ENCODE measurements at regions not wholly inside any gene's neighbourhood (a gene's known extent, or its start where the extent isn't known, plus 50 kb on each side); places are given as distances from the start of the nearest gene placed in this dataset.

DNA sequence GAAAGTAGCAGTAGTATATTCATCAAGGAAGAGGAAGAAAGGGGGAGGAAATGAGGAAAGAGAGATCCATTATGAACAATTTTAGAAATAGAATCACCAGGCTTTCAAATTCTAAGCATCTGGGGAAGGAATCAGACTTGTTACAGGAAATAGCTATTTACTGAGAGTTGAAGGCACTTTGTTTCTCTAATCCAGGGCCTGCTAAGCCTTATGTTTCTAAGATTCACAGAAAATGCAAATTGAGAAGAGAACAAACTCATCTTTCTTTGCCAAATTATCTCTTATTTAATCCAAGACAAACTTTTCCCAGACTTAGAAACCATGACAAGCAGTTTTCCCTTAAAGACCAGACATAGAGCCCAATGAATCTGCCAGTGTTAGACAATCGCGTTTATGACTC, 528.0 kb upstream of the NMUR2 start:
- H4K20me1 ChIP-seq (ENCODE audit: insufficient read depth, low read length): no peaks in the 10 kb centered on the region
- H3K9me3 ChIP-seq (ENCODE audit: insufficient read depth, low read depth, low read length): no peaks in the 10 kb centered on the region
- Mint-ChIP-seq H3K9me3 (ENCODE audit: unreplicated experiment) (peaks cover 3% of the 10 kb centered on the region), H3K27ac (ENCODE audit: unreplicated experiment) (no peak overlapping the region), H3K4me1 (ENCODE audit: low read depth, unreplicated experiment) (no peaks in the 10 kb centered on the region), H3K4me3 (ENCODE audit: unreplicated experiment) (no peak overlapping the region), H3K27me3 (ENCODE audit: low read depth, unreplicated experiment) (peaks cover 7% of the 10 kb centered on the region), H3K36me3 (ENCODE audit: low read depth, unreplicated experiment) (no peaks in the 10 kb centered on the region)
- no peak for DNase-seq (ENCODE audit: low read depth)
- no peaks in the 10 kb centered on the region for H3K27me3 ChIP-seq (ENCODE audit: insufficient read depth, low read length)
- no peaks in the 10 kb centered on the region for H3K36me3 ChIP-seq (ENCODE audit: insufficient read depth, low read length)
- TF ChIP-seq, protein P1, sequence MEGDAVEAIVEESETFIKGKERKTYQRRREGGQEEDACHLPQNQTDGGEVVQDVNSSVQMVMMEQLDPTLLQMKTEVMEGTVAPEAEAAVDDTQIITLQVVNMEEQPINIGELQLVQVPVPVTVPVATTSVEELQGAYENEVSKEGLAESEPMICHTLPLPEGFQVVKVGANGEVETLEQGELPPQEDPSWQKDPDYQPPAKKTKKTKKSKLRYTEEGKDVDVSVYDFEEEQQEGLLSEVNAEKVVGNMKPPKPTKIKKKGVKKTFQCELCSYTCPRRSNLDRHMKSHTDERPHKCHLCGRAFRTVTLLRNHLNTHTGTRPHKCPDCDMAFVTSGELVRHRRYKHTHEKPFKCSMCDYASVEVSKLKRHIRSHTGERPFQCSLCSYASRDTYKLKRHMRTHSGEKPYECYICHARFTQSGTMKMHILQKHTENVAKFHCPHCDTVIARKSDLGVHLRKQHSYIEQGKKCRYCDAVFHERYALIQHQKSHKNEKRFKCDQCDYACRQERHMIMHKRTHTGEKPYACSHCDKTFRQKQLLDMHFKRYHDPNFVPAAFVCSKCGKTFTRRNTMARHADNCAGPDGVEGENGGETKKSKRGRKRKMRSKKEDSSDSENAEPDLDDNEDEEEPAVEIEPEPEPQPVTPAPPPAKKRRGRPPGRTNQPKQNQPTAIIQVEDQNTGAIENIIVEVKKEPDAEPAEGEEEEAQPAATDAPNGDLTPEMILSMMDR (IDR thresholded peaks at IDR 0.05; ENCODE audit: insufficient read depth, low read depth, low read length): no peak
- TF ChIP-seq EZH2 (IDR thresholded peaks at IDR 0.05; ENCODE audit: insufficient read depth, low read length): no peak
- no peak overlapping the region for H3K4me2 ChIP-seq (ENCODE audit: low read length)
- H3K79me2 ChIP-seq (ENCODE audit: insufficient read depth, low read length): no peaks in the 10 kb centered on the region
- no peaks in the 10 kb centered on the region for H3K4me1 ChIP-seq (ENCODE audit: insufficient read depth, low read length)
- no peak for FAIRE-seq
- H3K4me3 ChIP-seq (ENCODE audit: insufficient read depth, low read depth, low read length): no peak overlapping the region
- H3K27ac ChIP-seq (ENCODE audit: low read depth, low read length): no peak overlapping the region
- no peak overlapping the region for H3K9ac ChIP-seq (ENCODE audit: low read length)
- H2AFZ ChIP-seq (ENCODE audit: low read depth, low read length): no peak overlapping the region

DNA sequence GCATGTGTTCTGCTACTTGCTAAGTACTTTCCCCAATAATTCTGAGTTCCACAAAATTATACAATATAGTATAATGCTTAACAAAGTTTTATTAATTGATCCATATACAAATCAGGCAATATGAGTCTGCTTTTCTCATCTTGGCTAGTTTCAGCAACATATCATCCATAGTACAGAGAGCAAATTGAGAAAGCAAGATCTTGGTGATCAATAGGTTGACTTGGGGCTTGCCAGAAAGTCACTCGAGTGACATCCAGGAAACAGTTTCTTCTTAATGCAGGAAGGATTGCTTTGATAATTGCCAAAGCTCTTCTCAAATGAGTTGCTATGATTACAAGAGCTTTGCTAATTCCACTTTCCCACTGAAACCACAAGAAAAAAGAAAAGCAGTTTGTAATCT, 533.6 kb upstream of the NMUR2 start:
- H3K9me3 Mint-ChIP-seq (ENCODE audit: unreplicated experiment): peaks cover 9% of the 10 kb centered on the region
- no peaks in the 10 kb centered on the region for H3K79me2 ChIP-seq (ENCODE audit: insufficient read depth, low read length)
- H2AFZ ChIP-seq (ENCODE audit: low read depth, low read length): no peak overlapping the region
- no peaks in the 10 kb centered on the region for H3K36me3 ChIP-seq (ENCODE audit: insufficient read depth, low read length)
- H3K9me3 ChIP-seq (ENCODE audit: insufficient read depth, low read depth, low read length): peaks cover 7% of the 10 kb centered on the region
- no peak for DNase-seq (ENCODE audit: low read depth)
- FAIRE-seq: no peak
- no peaks in the 10 kb centered on the region for H4K20me1 ChIP-seq (ENCODE audit: insufficient read depth, low read length)
- H3K4me1 Mint-ChIP-seq (ENCODE audit: low read depth, unreplicated experiment): no peaks in the 10 kb centered on the region
- H3K36me3 Mint-ChIP-seq (ENCODE audit: low read depth, unreplicated experiment): no peaks in the 10 kb centered on the region
- no peaks in the 10 kb centered on the region for H3K27me3 Mint-ChIP-seq (ENCODE audit: low read depth, unreplicated experiment)
- H3K4me3 ChIP-seq (ENCODE audit: insufficient read depth, low read depth, low read length): no peak overlapping the region
- H3K4me1 ChIP-seq (ENCODE audit: insufficient read depth, low read length): no peaks in the 10 kb centered on the region
- no peak overlapping the region for H3K27ac Mint-ChIP-seq (ENCODE audit: unreplicated experiment)
- H3K27me3 ChIP-seq (ENCODE audit: insufficient read depth, low read length): no peaks in the 10 kb centered on the region
- no peak overlapping the region for H3K9ac ChIP-seq (ENCODE audit: low read length)
- H3K4me3 Mint-ChIP-seq (ENCODE audit: unreplicated experiment): no peak overlapping the region
- no peak overlapping the region for H3K27ac ChIP-seq (ENCODE audit: low read depth, low read length)
- H3K4me2 ChIP-seq (ENCODE audit: low read length): no peak overlapping the region
- TF ChIP-seq, protein P1 (IDR thresholded peaks at IDR 0.05; ENCODE audit: insufficient read depth, low read depth, low read length): no peak
- no peak for TF ChIP-seq EZH2 (IDR thresholded peaks at IDR 0.05; ENCODE audit: insufficient read depth, low read length)

DNA sequence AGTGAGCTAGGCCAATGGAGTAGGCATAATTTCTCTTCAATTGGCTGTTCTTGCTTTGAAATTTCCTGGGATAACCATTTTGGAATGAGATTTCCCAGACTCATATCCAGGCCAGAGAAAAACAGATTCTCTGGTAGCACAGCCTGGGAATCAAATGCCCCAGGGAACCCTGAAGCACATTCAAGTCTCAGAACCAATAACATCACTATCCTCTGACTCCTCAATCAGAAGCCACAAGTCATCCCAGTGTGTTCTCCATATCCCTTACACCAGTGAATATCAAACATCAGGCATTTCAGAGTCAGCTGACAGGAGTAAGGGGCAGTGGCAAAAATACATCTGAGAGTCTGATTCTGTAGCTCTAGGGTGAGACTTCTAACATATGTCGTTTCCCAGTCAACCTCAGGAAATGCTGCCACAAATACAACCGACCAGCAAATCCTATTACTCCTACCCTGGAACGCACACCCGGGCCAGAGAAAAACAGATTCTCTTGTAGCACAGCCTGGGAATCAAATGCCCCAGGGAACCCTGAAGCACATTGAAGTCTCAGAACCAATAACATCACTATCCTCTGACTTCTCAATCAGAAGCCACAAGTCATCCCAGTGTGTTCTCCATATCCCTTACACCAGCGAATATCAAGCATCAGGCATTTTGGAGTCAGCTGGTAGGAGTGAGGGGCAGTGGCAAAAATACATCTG, 537.7 kb upstream of the NMUR2 start:
- Mint-ChIP-seq H3K27me3 (ENCODE audit: low read depth, unreplicated experiment) (no peaks in the 10 kb centered on the region), H3K4me3 (ENCODE audit: unreplicated experiment) (no peak overlapping the region), H3K27ac (ENCODE audit: unreplicated experiment) (no peak overlapping the region), H3K9me3 (ENCODE audit: unreplicated experiment) (peaks cover 9% of the 10 kb centered on the region), H3K36me3 (ENCODE audit: low read depth, unreplicated experiment) (no peaks in the 10 kb centered on the region), H3K4me1 (ENCODE audit: low read depth, unreplicated experiment) (no peaks in the 10 kb centered on the region)
- no peaks in the 10 kb centered on the region for H3K27me3 ChIP-seq (ENCODE audit: insufficient read depth, low read length)
- no peak overlapping the region for H3K4me3 ChIP-seq (ENCODE audit: insufficient read depth, low read depth, low read length)
- H3K36me3 ChIP-seq (ENCODE audit: insufficient read depth, low read length): no peaks in the 10 kb centered on the region
- H4K20me1 ChIP-seq (ENCODE audit: insufficient read depth, low read length): no peaks in the 10 kb centered on the region
- H3K4me2 ChIP-seq (ENCODE audit: low read length): no peak overlapping the region
- H3K27ac ChIP-seq (ENCODE audit: low read depth, low read length): no peak overlapping the region
- H3K4me1 ChIP-seq (ENCODE audit: insufficient read depth, low read length): no peaks in the 10 kb centered on the region
- H3K9ac ChIP-seq (ENCODE audit: low read length): no peak overlapping the region
- DNase-seq (ENCODE audit: low read depth): no peak
- FAIRE-seq: no peak
- H3K79me2 ChIP-seq (ENCODE audit: insufficient read depth, low read length): no peaks in the 10 kb centered on the region
- TF ChIP-seq EZH2 (IDR thresholded peaks at IDR 0.05; ENCODE audit: insufficient read depth, low read length): no peak
- TF ChIP-seq, protein P1 (IDR thresholded peaks at IDR 0.05; ENCODE audit: insufficient read depth, low read depth, low read length): no peak
- H3K9me3 ChIP-seq (ENCODE audit: insufficient read depth, low read depth, low read length): peaks cover 7% of the 10 kb centered on the region
- H2AFZ ChIP-seq (ENCODE audit: low read depth, low read length): no peak overlapping the region

All from astrocyte (in vitro differentiated cells and primary cell).